DMS53 (cell line): ENCODE measurements at regions not wholly inside any gene's neighbourhood (a gene's known extent, or its start where the extent isn't known, plus 50 kb on each side); places are given as distances from the start of the nearest gene placed in this dataset.

Experiments used
- DNase-seq: peaks from one replicate; lab custom pipeline; 2025; lab: John Stamatoyannopoulos, UW

DNA sequence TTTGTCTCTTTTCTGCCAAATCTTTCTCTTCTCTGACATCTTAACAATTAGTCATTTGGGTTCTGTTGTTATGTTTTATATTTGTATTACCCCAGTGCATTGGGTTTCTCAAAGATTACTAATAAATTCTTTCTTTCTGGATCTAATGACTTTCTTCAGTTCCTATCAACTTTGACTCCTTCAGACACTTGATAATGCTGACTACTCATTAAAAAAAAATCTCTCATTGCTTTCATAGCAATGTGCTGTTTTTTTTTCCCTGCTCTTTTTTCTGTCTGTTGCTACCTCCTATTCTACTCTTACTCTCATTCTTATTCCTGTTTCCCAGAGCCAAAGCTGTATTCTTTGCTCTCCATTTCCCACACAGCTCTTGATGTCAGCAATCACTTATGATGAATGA lies 81.3 kb upstream of the MAP3K7 start:
- DNase-seq, result no peak

DNA sequence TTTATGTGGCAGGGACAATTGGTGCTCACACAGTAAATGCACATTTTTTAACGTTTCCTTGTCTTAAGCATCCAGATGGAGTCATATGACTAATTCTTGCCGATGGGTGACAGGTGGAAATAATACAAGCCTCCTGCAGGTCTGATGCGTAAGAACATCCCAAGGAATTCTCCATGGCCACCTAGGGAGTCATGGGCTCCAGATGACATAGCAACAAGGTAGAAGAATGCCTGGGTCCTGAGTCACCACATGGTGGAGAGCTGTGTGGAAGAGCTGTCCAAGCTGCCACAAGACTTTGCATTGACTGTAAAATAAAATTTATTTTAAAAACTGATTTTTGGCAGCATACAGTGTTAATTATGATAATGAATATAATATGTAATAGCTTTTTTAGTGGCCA lies 77.0 kb upstream of the MAP3K7 start:
- peak; percentile 1 for DNase-seq

DNA sequence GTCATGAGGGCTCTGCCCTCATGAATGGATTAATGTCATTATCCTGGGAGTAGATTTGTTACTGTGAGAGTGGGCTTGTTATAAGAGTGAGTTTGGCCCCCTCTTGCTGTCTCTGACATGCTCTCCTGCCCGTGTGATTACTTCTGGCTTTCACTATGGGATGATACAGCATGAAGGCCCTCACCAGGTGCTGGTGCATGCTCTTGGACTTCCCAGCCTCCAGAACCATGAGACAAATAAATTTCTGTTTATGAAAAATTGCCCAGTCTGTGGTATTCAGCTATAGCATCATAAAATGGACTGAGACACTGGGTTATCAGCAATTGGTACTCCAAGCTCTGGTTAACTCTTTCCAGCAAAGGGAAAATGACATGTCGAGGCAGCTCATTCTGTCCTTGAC lies 76.2 kb upstream of the MAP3K7 start:
- no peak for DNase-seq

DNA sequence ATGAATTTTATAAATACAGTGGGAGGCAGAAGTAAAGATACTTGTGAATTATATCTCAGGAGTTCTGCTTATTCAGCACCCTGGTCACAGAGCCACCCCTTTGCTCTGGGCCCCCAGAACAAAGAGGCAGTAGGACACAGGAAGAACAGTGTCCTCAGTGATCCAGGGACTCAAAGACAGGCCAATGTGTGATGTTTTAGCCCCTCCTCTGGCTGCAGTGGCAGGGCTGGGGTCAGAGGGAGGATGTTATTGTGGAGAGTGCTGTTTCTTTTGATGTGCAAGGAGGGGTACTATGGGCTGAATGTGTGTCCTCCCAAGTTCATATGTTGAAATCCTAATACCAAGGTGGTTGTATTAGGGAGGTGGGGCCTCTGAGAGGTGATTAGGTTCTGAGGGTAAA lies 74.1 kb upstream of the MAP3K7 start:
- no peak for DNase-seq

DNA sequence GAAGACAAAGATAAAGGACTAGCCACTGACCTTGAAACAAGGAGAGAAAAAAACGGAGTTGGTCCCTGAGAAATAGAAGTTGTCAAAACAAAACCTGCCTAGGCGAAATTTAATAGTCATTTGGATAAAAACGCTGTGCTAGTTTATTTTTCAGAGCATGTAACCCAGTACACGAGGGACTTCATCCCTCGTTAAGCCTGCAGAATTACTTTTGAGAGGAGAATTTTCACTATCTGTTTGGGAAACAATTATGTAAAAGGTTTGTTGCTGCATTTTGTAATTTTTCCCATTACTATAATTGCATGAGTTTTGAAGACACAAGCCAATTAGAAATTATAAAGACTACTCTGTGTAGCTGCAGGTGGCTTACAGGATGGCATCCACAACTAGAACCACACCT lies 71.6 kb upstream of the MAP3K7 start:
- DNase-seq, result no peak

DNA sequence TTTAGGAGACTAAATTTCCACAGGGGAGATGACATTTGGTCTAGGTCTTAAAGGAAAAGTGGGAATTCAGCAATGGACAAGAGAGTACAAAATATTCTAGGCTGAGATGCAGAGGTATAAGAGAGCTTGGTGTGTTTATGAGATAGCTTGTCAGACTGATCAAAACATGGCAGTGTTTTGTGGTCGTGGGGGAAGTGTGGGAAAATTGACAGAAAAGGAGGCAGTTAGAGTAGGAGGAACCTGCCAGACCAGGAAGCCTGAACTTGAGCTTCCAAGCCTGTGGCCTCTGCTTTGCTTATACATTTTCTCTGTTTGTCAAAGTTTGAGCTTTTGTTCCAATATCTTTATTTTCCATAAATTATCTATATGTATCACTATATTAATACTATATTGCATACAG lies 69.5 kb upstream of the MAP3K7 start:
- no peak for DNase-seq

DNA sequence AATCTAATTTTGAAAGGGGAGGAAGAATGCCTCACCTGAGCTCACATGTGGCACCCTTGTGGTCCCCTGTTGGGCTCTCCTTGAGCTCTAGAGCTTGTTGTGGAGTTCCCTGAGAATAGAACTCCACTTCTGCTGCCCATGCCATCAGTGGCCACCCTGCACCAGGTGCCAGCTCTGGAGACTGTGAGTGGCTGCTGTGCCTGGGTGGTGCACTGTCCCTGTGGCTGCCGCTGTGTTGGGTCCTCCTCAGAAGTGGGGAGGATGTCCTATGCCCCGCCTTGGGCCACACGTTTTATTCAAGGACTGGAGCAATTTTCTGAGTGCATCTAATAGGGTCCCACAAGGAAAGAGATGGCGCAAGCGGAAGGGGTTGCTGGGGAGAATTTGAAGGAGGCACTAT lies 67.9 kb upstream of the MAP3K7 start:
- no peak for DNase-seq

DNA sequence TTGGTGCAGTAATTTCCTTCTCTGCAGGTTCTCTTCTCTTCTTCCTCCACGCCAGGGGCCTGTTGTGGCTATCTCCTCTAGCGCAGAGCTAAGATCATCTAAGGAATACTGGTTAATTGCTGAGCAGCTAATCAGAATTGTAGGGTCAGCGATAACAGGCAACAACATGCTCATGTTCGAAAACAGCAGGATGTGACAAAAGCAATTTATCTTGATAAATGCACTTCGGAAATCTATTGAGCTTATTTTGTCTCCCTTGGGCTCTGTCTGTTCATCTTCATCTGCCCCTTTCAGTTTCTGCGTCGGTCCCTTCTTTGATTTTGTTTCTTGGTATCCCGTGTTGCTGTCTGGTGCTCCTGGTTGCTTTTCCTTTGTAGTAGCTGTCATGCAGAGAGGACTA lies 67.3 kb upstream of the MAP3K7 start:
- no peak for DNase-seq

DNA sequence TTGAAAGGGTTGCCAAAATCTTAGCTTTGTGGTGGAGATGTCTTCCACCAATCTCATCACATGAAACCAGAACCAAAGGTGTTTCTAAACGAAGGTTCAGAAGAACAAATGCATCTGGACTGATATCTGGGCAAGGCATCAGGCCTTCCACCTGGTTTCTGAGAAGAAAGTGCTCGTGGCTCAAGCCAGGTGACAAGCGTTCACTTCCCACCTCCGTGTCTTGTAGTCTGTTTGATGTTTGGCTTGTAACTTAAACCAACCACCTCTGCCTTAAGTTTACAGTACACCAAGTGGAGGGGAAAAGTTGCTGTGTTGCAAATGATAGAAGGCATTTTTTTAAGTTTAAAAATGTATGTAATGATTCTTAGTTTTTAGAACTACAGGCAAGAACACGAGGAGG lies 66.9 kb upstream of the MAP3K7 start:
- DNase-seq, result no peak

DNA sequence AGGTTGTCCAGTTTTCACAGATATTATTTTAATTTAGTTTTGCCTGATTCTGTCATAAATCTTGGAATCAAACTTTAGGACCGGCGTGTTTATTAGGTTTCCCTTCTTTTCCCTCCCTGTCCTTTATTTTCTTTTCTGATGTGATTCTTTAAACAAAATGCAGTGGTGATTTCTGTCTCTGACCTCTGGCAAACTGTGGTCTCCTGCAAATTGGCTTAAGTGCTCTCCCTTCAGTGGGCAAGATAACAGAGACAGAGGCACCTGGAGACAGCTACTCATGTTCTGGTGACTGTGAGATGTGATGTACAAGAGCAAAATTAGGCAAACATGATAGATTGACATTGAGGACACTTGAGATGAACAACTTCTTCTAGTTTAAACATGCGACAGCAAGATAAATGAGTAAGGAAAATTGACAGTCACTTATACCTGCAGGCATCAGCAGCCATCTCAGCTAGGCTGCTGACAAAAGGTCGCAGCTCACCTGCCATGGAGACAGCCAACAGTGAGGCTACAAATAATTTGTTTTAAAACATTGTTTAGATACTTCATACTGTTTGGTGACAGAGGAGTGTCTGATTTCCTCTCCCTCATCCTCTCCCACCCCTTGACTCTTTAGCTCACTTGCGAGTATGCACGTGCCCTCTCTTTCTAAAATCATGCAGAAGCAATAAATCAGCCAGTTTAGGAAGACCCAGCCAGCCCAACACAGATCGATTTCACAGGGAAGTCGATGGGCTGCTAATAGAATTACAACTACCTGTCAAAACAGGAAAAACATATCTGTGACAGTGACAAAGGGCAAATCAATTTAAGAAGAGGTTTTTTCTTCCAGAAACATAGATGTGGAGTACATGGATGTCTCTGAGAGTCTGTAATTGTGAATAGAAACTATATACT lies 63.4 kb upstream of the MAP3K7 start:
- DNase-seq, result peak; percentile 51

DNA sequence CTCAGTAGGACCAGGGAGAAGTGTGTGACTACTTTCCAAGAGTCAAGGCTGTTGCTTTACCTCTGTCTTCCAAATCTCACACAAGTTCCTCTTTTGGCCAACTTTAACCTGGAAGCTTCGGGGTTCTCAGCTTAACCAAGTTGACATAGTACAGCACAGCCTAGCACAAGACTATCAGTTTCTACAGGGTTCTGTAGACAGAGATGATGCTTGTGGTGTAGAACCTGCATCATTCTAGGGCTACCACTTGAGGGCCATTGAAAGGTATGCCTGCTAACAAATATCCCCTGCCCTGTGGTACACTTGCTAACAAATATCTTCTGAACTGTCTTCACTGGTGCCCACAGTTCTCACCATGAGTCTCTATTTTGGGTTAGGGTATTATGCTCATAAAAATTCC lies 62.0 kb upstream of the MAP3K7 start:
- DNase-seq, result no peak

DNA sequence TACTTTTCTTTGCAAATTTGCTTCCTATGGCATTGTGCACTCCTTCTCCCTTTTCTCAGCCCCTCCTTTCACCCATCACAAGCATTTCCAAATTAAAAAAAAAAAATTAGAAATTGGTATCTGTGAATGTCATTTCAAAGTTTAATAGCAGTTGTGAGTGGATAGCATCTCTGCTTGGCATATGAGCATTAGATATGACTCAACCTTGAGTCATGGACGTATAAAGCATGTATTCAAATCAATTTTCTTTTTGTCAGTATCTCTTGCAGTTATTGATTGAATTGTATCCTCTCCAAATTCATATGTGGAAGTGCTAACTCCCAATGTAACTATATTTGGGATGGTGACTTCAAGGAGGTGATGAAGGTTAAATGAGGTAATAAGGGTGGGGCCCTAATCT lies 60.1 kb upstream of the MAP3K7 start:
- DNase-seq, result no peak

DNA sequence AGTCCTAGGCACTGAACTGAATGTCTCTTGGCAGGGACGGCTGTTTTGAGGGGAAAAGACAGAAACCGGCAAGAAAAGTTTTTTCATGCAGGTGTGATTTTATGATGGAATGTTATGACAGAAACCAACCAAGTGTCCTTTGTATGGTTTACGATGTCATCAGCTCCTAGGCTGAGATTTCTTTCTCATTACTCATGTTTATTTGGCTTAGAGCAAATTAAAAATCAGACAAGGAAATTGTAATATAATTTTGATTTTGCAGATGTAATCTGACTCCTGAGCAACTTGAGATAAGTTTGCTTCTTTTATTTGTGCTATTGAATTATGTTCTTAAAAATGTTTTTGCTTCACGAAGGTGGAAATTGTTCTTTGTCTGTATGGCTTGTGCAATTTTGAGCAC lies 58.8 kb upstream of the MAP3K7 start:
- DNase-seq, result peak; percentile 8

DNA sequence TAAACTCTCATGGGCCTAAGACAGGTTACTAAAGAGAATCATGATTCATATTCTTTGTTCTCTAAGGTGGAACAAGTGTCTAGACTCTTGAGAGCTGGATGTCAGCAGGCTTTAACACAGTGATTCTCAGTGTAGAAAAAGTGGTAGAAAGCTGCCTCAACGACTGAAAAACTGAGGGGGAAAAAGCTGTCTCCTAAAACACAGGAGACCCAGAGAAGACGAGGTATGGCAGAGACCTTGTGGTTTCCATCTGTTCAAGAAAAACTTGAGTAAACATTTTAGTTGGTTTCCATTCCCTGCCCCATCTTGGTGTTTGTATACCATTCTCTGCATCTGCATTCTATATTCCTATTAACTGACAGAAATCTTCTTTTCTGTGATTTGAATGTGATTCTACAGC lies 57.6 kb upstream of the MAP3K7 start:
- DNase-seq, result no peak

DNA sequence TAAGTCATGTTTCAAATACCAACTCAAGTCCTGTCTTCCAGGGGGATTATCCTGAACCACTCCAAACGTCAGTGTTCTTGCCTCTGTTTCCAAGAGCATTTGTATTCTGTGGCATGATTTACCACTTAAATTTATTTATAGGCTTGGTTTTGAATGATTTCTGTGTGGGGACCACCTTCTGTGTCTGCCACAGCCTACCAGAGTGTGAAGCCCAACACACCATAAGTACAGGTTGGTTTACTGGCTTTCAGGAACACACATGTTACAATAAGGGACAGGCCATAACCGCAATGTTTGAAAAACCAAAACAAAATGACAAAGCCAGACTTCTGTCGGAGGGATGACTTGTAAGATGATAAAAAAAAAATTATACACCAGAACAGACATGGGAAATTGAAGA lies 56.5 kb upstream of the MAP3K7 start:
- DNase-seq, result no peak

DNA sequence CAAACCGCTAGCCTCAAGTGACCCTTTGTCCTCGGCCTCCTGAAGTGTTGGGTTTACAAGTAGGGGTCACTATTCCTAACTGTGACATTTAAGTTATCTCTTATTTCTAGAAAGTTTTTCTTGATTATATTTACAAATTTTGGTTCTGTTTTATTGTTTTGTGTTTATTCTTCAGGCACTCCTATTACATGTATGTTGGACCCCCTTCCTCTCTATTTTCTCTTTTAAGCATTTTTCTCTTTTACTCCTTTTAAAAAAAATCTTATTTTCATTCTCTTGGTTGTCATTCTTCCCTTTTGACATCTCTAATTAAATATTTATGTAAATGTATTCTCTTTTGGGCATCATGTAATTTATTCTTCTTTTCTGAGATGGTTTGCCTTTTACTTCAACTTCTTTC lies 50.4 kb upstream of the MAP3K7 start:
- DNase-seq, result peak; percentile 1
